Duodenal mucosa (tissue), 2 donors: ENCODE measurements at regions not wholly inside any gene's neighbourhood (a gene's known extent, or its start where the extent isn't known, plus 50 kb on each side); places are given as distances from the start of the nearest gene placed in this dataset.

Experiments
- H3K27ac ChIP-seq: one replicate; pipeline ENCODE4 v1.7.0; 2013; ENCODE audit warnings: low read depth, low read length
- H3K27me3 ChIP-seq, 2 donors: one replicate each; pipeline ENCODE4 v1.7.0; 2013; ENCODE audit warnings: low read length in 2 of 2, control low read depth in 1 of 2; ENCODE audit not compliant: insufficient read depth in 2 of 2, control insufficient read depth in 1 of 2
- H3K36me3 ChIP-seq, 2 donors: one replicate each; pipeline ENCODE4 v1.7.0; 2013; ENCODE audit warnings: low read length in 2 of 2, control low read depth in 1 of 2; ENCODE audit not compliant: insufficient read depth in 2 of 2, control insufficient read depth in 1 of 2
- H3K4me1 ChIP-seq, 2 donors: one replicate each; pipeline ENCODE4 v1.7.0; 2013; ENCODE audit warnings: low read length in 2 of 2, control low read depth in 1 of 2; ENCODE audit not compliant: insufficient read depth in 2 of 2, control insufficient read depth in 1 of 2
- H3K4me3 ChIP-seq, 2 donors: one replicate each; pipeline ENCODE4 v1.7.0; 2013; ENCODE audit warnings: low read length in 2 of 2, low read depth in 1 of 2
- H3K9ac ChIP-seq, 2 donors: one replicate each; pipeline ENCODE4 v1.7.0; 2013; ENCODE audit warnings: low read length in 2 of 2, low read depth in 1 of 2
- H3K9me3 ChIP-seq, 2 donors: one replicate each; pipeline ENCODE4 v1.7.0; 2013; ENCODE audit warnings: low read length in 2 of 2, control low read depth in 1 of 2; ENCODE audit not compliant: control insufficient read depth in 1 of 2

DNA sequence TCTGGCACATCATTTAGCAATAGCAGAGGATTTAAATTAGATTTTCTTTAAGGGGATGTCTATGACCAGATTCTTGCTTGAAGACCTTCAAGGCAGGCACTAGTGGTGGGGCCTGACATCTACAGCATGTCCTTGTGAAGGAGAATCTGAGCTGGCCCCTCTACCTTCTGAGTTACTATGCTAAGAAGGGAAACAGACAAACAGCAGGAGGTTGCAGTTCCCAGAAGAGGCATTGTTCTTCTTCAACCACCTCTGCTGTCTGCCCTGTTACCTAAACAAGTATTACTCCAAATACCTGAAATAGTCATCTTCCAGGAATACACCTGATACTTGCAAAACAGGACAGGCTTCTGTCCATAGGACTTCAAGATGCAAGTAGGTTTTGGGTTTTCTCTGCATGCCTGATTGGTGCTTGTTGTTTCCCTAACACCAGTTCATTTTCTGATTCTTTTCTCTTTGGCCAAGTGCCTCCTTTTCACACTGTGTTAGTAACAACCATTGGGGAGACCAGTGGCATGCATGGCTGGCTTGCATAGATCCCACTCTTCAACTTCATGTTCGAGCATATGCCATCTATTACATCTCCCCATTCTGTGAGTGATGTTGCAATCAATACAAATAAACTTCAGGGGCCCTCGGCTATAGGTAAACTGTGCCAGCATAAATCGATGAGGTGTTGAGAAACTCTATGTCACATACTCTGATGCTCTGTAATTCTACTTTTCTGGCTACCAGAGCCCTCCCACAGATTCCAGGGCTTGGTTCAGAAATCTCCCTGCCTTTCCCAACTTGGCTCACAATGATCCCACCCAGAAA, 93.0 kb upstream of the DUSP10 start:
- no peak overlapping the region for H3K9ac ChIP-seq
- no peak overlapping the region for H3K4me3 ChIP-seq
- no peaks in the 10 kb centered on the region for H3K9me3 ChIP-seq
- no peak overlapping the region for H3K27ac ChIP-seq
- peaks cover 0 to 3% of the 10 kb centered on the region in 2 donors for H3K4me1 ChIP-seq
- H3K36me3 ChIP-seq: no peaks in the 10 kb centered on the region
- no peaks in the 10 kb centered on the region for H3K27me3 ChIP-seq

DNA sequence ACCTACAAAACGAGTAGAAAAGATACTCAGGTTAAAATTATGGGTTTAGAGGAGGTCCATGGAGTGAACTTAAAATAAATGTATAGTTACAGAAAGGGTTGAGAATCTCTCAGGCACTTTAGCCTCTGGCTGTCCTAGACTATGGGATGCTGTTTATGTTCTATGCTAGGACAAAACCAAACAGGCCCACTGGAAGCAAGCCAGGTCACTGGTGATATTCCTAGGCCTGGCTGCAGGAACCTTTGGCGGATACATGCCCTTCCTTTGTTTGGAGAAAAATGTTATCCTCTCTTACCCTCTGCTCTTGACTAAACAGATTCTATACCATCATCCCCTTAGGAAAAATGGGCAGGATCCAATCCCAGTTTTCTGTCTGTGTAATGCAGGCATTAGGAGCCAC, 90.7 kb upstream of the DUSP10 start:
- Histone ChIP-seq H3K9ac (no peak overlapping the region), H3K9me3 (no peaks in the 10 kb centered on the region), H3K4me3 (no peak overlapping the region), H3K27me3 (no peaks in the 10 kb centered on the region), H3K27ac (no peak overlapping the region), H3K4me1 (no peaks in the 10 kb centered on the region), H3K36me3 (no peaks in the 10 kb centered on the region)

DNA sequence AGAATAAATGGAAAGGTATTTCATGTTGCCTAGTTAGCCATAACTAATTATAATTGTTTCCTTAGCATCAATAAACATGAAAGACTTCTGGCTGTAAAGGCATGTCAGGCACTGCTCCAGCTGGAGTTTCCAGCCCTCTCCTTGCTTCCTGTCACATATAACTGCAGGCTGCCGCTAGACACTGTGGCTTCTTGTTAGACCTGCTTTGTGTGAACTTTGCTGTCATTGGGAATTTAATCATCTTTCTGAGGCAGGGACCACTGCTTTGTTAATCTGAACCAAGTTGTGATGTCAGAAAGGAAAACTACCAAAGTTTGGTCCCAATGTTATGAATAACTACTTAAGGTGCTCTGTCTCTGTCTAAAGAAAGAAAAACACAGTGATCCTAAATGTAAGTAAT, 90.3 kb upstream of the DUSP10 start:
- no peak overlapping the region for H3K4me3 ChIP-seq
- no peak overlapping the region for H3K9ac ChIP-seq
- no peaks in the 10 kb centered on the region for H3K4me1 ChIP-seq
- no peaks in the 10 kb centered on the region for H3K36me3 ChIP-seq
- no peaks in the 10 kb centered on the region for H3K27me3 ChIP-seq
- no peak overlapping the region for H3K27ac ChIP-seq
- H3K9me3 ChIP-seq: no peaks in the 10 kb centered on the region

DNA sequence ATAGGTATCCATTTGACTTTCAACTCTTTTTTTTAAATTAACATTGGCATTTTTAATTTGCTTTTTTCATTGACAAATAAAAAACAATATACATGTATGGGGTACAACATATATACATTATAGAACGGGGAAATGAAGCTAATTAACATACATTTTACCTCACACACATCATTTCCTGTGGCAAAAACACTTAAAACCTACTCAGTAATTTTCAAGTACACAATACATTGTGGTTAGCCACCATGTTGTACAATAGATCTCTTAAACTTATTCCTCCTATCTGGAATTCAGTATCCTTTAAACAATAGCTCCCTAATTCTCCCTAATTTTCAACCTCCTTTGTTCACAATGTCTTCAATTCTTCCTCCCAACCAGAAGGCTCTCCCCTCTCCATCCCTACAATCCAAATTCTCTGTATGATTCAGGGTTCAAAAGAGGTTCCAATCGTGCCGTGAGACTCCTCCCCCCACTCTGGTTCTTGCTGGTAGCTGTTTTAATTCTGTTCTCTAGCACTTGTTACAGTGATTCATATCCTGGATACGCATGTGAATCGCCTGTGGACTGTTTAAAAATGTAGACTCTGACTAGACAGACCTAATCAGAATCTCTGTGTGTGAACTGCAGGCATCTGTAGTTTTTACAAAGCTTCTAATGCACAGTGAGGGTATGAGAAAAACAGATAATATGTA, 87.6 kb upstream of the DUSP10 start:
- Histone ChIP-seq H3K27ac (no peak overlapping the region), H3K36me3 (no peaks in the 10 kb centered on the region), H3K27me3 (no peaks in the 10 kb centered on the region), H3K4me3 (no peak overlapping the region), H3K4me1 (no peaks in the 10 kb centered on the region), H3K9ac (no peak overlapping the region), H3K9me3 (no peaks in the 10 kb centered on the region)

DNA sequence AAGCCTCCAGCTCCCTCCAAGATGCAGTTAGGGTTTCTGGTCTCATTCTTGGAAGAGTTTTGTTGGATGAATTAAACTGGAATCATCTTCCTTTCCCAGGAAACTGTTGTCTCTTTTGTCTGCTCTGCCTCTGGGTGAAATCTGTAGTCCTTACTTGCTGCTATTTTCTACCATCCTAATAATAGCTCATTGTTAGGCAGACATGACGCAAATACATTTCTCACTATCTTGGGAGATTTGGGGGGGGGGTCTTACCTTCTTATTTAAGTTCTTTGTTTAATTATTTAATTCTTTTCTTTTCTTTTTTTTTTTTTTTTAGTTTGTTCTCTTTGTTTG, 85.4 kb upstream of the DUSP10 start:
- no peaks in the 10 kb centered on the region for H3K36me3 ChIP-seq
- no peaks in the 10 kb centered on the region for H3K27me3 ChIP-seq
- H3K9me3 ChIP-seq: no peaks in the 10 kb centered on the region
- H3K4me1 ChIP-seq: no peaks in the 10 kb centered on the region
- H3K27ac ChIP-seq: no peak overlapping the region
- no peak overlapping the region for H3K4me3 ChIP-seq
- H3K9ac ChIP-seq: no peak overlapping the region

DNA sequence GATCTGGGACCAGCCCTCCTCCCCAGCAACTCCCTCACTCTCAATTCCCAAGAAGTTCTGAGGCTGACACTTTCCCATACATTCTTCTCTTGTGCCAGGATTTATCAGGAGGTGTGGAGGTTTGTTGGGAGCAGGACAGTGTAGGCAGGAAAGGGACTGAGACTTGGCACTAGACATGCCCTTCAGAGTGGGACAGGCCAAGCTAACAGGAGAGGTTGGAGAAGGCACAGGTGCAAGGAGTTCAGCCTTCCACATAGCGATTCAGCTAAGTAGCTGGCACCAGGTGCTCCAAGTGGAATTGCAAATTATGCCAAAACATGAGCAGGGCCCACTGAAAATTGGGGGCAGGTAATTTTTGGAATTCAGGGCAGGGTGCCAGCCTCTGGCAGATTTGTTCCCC, 83.0 kb upstream of the DUSP10 start:
- Histone ChIP-seq H3K36me3 (no peaks in the 10 kb centered on the region), H3K9me3 (no peaks in the 10 kb centered on the region), H3K4me3 (no peak overlapping the region), H3K9ac (no peak overlapping the region), H3K4me1 (no peaks in the 10 kb centered on the region), H3K27me3 (no peaks in the 10 kb centered on the region), H3K27ac (no peak overlapping the region)

DNA sequence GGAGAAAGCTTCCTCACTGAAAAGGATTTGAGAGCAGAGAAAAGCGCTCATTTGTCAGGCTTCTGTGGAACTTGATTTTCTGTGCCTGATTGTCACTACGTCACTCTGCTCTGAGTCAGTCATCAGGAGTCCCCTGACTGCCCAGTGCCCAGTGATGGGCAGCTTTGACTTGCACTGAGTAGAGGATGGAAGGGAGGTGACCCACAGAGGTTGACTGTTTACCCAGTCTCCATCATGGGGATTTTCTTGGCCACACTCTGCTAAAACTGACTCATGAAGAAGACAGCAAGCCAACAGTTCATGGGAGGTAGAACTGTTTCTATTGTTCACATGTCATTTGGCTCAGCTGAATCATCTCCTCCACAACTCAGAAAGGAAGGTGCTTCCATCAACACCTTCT, 82.1 kb upstream of the DUSP10 start:
- no peak overlapping the region for H3K4me3 ChIP-seq
- H3K9me3 ChIP-seq: no peaks in the 10 kb centered on the region
- no peaks in the 10 kb centered on the region for H3K36me3 ChIP-seq
- H3K4me1 ChIP-seq: no peaks in the 10 kb centered on the region
- H3K27me3 ChIP-seq: no peaks in the 10 kb centered on the region
- H3K27ac ChIP-seq: no peak overlapping the region
- no peak overlapping the region for H3K9ac ChIP-seq

DNA sequence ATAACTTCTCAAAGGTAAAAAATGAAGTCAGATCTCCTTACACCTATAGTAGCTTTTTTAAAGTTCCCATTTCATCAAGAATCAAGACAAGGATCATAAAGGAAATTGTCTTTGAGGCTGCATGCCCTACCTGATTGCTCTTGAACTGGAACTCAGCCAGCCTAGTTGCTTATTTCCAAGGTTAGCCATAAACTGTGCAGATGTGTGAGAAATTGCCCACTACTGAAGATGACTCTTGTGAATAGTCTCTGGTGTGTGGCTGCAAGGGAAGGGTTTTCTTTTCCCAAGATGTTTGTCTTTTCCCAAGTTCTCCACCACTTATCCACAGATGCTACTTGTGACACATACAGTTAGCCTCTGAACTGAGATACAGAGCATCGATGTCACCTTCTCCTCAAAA, 81.7 kb upstream of the DUSP10 start:
- no peaks in the 10 kb centered on the region for H3K27me3 ChIP-seq
- no peaks in the 10 kb centered on the region for H3K36me3 ChIP-seq
- H3K27ac ChIP-seq: no peak overlapping the region
- no peak overlapping the region for H3K4me3 ChIP-seq
- H3K9me3 ChIP-seq: no peaks in the 10 kb centered on the region
- no peaks in the 10 kb centered on the region for H3K4me1 ChIP-seq
- no peak overlapping the region for H3K9ac ChIP-seq

DNA sequence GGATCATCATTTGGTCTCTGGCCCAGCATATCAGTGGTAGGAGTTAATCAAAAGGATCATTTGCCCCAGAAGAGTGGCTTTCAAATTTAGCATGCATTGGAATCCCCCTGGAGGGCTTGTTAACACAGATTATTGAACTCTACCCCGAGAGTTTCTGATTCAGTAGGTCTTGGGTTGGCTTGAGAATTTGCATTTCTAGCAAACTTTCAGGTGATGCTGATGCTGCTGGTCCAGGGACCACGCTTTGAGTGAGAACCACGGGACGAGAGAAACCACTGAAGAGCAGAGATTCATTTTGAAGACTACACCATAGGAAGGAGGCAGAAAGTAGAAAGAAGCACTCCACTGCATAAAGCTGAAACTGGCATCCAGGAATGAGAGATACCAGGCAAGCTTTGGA, 81.3 kb upstream of the DUSP10 start:
- H3K9me3 ChIP-seq: no peaks in the 10 kb centered on the region

DNA sequence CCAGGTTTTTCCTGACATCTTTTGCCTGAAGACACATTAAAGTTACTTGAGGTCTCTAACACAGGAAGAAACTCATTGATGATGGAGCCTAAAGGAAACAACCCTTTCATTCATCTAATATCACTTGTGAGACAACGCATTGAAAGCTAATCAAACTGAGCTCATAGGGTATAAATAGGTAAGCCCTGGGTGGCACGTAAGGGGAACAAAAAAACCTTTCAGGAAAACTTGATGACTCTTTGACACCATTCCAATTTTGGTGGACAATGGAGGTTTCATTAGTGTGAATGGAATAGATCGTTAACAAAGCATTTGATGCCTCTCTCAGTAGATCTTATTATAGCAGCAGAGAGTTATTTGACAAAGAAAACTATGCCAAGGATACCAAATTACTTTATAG, 80.7 kb upstream of the DUSP10 start:
- no peaks in the 10 kb centered on the region for H3K4me1 ChIP-seq
- no peak overlapping the region for H3K4me3 ChIP-seq
- H3K36me3 ChIP-seq: no peaks in the 10 kb centered on the region
- H3K9ac ChIP-seq: no peak overlapping the region
- H3K9me3 ChIP-seq: no peaks in the 10 kb centered on the region
- no peak overlapping the region for H3K27ac ChIP-seq
- H3K27me3 ChIP-seq: no peaks in the 10 kb centered on the region

More for the DNA sequence above, 81.3 kb upstream of the DUSP10 start:
- Histone ChIP-seq H3K4me1 (no peaks in the 10 kb centered on the region), H3K27ac (no peak overlapping the region), H3K4me3 (no peak overlapping the region), H3K27me3 (no peaks in the 10 kb centered on the region), H3K9ac (no peak overlapping the region), H3K36me3 (no peaks in the 10 kb centered on the region)
